ENCODE measurements at regions not wholly inside any gene's neighbourhood (a gene's known extent, or its start where the extent isn't known, plus 50 kb on each side); places are given as distances from the start of the nearest gene placed in this dataset.

DNA sequence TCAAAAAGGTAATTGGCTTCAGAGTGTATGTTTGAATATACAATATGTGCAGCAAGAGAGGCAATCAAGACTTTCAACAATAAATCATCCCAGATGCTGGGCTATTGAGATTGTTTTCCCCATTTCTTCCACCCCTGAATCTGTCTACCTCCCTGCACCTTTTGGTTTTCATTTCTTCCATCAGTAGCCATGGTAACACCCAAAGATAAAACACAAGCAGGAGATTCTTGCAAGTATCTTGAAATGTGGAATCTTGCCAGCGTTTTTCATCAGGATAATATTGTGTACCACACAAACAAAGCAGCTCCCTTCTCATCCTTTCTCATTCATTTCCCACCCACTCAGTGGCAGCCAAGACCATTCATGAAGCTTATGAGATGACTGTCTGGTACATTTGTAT is 73.0 kb upstream of the NRSN1 start:
- TF ChIP-seq GATA2 (IDR thresholded peaks at IDR 0.05; ENCODE audit: low read depth, low read length) (no peak), GATA3 (IDR thresholded peaks at IDR 0.05; ENCODE audit: low read depth, low read length) (no peak)
